Breast epithelium (tissue), 3 donors: ENCODE measurements at regions not wholly inside any gene's neighbourhood (a gene's known extent, or its start where the extent isn't known, plus 50 kb on each side); places are given as distances from the start of the nearest gene placed in this dataset.

Source experiments
- POLR2A ChIP-seq: fragments of 450-650 bp; IDR thresholded peaks from one replicate; pipeline ENCODE4 v1.6.1; 2016; ENCODE audit warnings: antibody characterized with exemption, mild to moderate bottlenecking, moderate library complexity
- POLR2AphosphoS5 ChIP-seq, 3 donors: sonication (generic); formaldehyde crosslinking; IDR thresholded peaks; one replicate each; pipeline ENCODE4 v1.6.1; 2017; ENCODE audit warnings: antibody characterized with exemption in 3 of 3
- TF ChIP-seq, protein P1 (sequence below), 3 donors: fragments of 450-650 bp; IDR thresholded peaks; one replicate each; pipeline ENCODE4 v1.5.1; 2016 to 2017; ENCODE audit warnings: antibody characterized with exemption in 3 of 3, mild to moderate bottlenecking in 3 of 3, moderate library complexity in 3 of 3

DNA sequence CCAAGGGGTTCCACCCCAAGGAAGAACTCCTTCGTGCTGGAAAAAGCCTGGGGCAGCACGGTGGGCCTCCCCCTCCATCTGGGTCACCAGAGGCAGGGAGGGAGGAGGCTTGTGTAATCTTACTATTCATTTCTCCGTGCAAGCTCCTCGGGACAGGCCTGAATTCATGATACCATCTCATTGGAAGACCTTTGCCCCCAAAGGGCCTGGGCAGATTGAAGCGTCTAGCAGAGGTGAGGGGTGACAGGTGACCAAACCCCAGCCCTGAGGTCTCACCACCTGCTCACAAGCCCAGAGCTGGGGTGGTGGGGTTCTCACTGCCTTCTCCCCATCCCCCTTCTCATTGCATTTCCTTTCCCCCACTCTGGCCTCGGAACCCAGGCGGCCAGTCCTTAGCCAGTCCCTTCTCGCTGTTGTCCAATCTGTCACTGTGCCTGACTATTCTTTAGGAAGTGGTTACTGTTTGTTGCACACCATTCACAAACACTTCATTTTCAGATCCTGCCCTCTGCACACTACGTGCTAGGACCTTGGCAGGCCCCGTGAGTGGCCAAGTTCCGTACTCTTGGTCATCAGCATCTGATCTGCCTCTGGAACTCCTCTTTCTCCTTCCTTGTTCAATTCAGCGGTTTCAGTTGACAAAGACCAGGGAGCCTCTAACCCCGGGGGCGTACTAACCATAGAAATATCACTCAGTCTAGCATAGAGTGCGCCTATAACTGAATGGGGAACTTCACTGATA, 137.1 kb downstream of the LY86 start:
- TF ChIP-seq, protein P1, sequence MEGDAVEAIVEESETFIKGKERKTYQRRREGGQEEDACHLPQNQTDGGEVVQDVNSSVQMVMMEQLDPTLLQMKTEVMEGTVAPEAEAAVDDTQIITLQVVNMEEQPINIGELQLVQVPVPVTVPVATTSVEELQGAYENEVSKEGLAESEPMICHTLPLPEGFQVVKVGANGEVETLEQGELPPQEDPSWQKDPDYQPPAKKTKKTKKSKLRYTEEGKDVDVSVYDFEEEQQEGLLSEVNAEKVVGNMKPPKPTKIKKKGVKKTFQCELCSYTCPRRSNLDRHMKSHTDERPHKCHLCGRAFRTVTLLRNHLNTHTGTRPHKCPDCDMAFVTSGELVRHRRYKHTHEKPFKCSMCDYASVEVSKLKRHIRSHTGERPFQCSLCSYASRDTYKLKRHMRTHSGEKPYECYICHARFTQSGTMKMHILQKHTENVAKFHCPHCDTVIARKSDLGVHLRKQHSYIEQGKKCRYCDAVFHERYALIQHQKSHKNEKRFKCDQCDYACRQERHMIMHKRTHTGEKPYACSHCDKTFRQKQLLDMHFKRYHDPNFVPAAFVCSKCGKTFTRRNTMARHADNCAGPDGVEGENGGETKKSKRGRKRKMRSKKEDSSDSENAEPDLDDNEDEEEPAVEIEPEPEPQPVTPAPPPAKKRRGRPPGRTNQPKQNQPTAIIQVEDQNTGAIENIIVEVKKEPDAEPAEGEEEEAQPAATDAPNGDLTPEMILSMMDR (IDR thresholded peaks at IDR 0.05): no peak
- TF ChIP-seq POLR2A (no peak), POLR2AphosphoS5 (IDR thresholded peaks at IDR 0.05) (no peak)
